GM18520 (cell line): ENCODE measurements at regions not wholly inside any gene's neighbourhood (a gene's known extent, or its start where the extent isn't known, plus 50 kb on each side); places are given as distances from the start of the nearest gene placed in this dataset.

ENCODE experiments used
- ATAC-seq: cut with Tn5 transposase; IDR thresholded peaks from one replicate; pipeline ENCODE4 v1.9.1; 2021; ENCODE audit not compliant: unreplicated experiment

GRCh38 chr13:107360010-107360409 is 792.1 kb upstream of the ARGLU1 start:
- ATAC-seq, result no peak

GRCh38 chr13:107358866-107359265 is 790.9 kb upstream of the ARGLU1 start:
- no peak for ATAC-seq

- no peak for ATAC-seq
Measured at GRCh38 chr13:107351305-107351704, 783.4 kb upstream of the ARGLU1 start.

GRCh38 chr13:107348925-107349324 is 781.0 kb upstream of the ARGLU1 start:
- no peak for ATAC-seq

GRCh38 chr13:107348471-107348870 is 780.5 kb upstream of the ARGLU1 start:
- ATAC-seq, result no peak

- ATAC-seq, result no peak
Measured at GRCh38 chr13:107347641-107348369, 779.9 kb upstream of the ARGLU1 start.

GRCh38 chr13:107342747-107343146 is 774.8 kb upstream of the ARGLU1 start:
- ATAC-seq, result no peak

GRCh38 chr13:107339209-107339608 is 771.3 kb upstream of the ARGLU1 start:
- ATAC-seq, result no peak

- ATAC-seq, result no peak
Measured at GRCh38 chr13:107332188-107332587, 764.3 kb upstream of the ARGLU1 start.

- ATAC-seq, result no peak
Measured at GRCh38 chr13:107331359-107331758, 763.4 kb upstream of the ARGLU1 start.

- ATAC-seq, result no peak
Measured at GRCh38 chr13:107330484-107330883, 762.5 kb upstream of the ARGLU1 start.

GRCh38 chr13:107329991-107330390 is 762.1 kb upstream of the ARGLU1 start:
- no peak for ATAC-seq

- no peak for ATAC-seq
Measured at GRCh38 chr13:107324416-107325204, 756.7 kb upstream of the ARGLU1 start.

GRCh38 chr13:107322228-107322627 is 754.3 kb upstream of the ARGLU1 start:
- ATAC-seq, result no peak

- ATAC-seq, result no peak
Measured at GRCh38 chr13:107305178-107305577, 737.2 kb upstream of the ARGLU1 start.

- ATAC-seq, result no peak
Measured at GRCh38 chr13:107301724-107302374, 733.9 kb upstream of the ARGLU1 start.

- ATAC-seq, result no peak
Measured at GRCh38 chr13:107299717-107300116, 731.8 kb upstream of the ARGLU1 start.

GRCh38 chr13:107296804-107297203 is 728.9 kb upstream of the ARGLU1 start:
- ATAC-seq, result no peak

- ATAC-seq, result no peak
Measured at GRCh38 chr13:107295416-107296140, 727.6 kb upstream of the ARGLU1 start.

- no peak for ATAC-seq
Measured at GRCh38 chr13:107293924-107294323, 726.0 kb upstream of the ARGLU1 start.

GRCh38 chr13:107291875-107292274 is 723.9 kb upstream of the ARGLU1 start:
- no peak for ATAC-seq
